Mucosa of stomach (tissue), 1 donor: ENCODE measurements at regions not wholly inside any gene's neighbourhood (a gene's known extent, or its start where the extent isn't known, plus 50 kb on each side); places are given as distances from the start of the nearest gene placed in this dataset.

Experiments used
- H3K27me3 ChIP-seq: one replicate; pipeline ENCODE4 v1.7.0; 2013; ENCODE audit warnings: mild to moderate bottlenecking, low read length; ENCODE audit not compliant: control insufficient read depth, insufficient read depth
- H3K36me3 ChIP-seq: one replicate; pipeline ENCODE4 v1.7.0; 2013; ENCODE audit warnings: low read length; ENCODE audit not compliant: control insufficient read depth, insufficient read depth
- H3K4me1 ChIP-seq: one replicate; pipeline ENCODE4 v1.7.0; 2013; ENCODE audit warnings: mild to moderate bottlenecking, low read length; ENCODE audit not compliant: control insufficient read depth, insufficient read depth
- H3K4me3 ChIP-seq: one replicate; pipeline ENCODE4 v1.7.0; 2013; ENCODE audit warnings: low read length
- H3K9ac ChIP-seq: one replicate; pipeline ENCODE4 v1.7.0; 2013; ENCODE audit warnings: mild to moderate bottlenecking, low read length, moderate library complexity
- H3K9me3 ChIP-seq: one replicate; pipeline ENCODE4 v1.7.0; 2013; ENCODE audit warnings: mild to moderate bottlenecking, low read length, moderate library complexity; ENCODE audit not compliant: control insufficient read depth
- donor health status: Pancreatic carcinoma.

DNA sequence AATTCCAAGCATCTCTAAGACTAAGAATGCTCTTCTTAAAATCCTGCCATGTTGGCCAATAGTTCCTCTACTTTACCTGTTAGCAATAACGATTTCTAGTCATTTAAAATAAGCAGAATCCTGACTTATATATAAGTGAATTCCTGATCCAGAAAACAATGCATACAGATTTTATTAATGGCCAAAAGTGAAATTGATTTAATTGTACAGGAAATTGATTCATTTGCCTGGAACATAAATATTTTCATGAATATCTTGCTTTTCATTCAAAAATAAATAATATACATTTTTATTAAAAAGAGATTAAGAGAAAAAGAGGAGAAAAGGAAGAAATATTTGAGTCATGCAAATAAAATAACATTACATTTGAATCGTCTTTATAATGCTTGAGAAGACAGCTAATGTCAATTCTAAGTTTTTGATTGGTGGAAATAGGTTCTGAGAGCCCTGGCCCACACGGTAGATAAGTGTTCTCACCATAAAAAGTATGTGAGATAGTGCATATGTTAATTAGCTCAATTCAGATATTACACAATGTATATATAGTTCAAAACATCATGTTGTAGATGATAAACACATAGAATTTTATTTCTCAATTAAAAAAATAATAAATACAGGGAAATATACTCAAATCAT, 323.2 kb upstream of the MIR17HG start:
- no peak overlapping the region for H3K9ac ChIP-seq
- no peaks in the 10 kb centered on the region for H3K27me3 ChIP-seq
- H3K36me3 ChIP-seq: no peaks in the 10 kb centered on the region
- peaks cover 6% of the 10 kb centered on the region for H3K4me1 ChIP-seq
- no peak overlapping the region for H3K4me3 ChIP-seq
- no peaks in the 10 kb centered on the region for H3K9me3 ChIP-seq

DNA sequence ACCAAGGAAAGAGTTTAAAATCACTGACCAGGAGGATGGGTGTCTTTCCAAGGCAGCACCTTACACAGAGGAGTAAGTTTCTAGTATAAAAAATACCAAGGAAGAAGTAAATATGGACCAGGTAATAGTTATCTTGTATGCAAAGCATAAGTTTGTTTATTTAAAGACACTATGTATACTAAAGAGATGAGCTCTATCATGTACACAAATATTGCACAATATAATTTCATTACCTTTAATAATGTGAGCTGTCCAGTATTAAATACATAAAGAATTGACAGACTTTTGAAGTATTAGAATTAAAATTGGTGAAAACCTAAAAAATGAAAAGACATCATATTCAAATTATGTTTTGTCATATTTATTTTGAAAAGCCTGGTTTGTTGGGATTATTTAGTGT, 322.0 kb upstream of the MIR17HG start:
- H3K4me3 ChIP-seq: no peak overlapping the region
- H3K9me3 ChIP-seq: no peaks in the 10 kb centered on the region
- no peaks in the 10 kb centered on the region for H3K27me3 ChIP-seq
- no peaks in the 10 kb centered on the region for H3K36me3 ChIP-seq
- no peak overlapping the region for H3K9ac ChIP-seq
- H3K4me1 ChIP-seq: no peaks in the 10 kb centered on the region

DNA sequence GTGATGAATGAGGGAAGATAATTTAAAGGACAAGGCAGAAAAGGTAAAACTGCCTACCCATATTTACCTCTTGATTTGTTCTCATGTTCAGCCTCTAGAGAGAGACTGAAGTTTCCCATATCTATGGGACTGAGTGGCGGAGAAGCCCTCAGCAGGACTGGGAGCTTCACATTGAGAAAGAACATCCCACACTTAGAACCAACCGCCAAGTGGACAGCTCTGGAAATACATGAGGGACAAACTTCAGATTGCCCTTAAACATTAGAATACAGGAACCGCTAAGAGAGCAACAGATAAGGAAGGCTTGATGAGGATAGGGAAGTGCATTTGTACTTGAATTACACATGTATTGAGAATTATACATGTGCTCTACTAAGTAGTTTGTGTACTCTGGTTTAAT, 316.0 kb upstream of the MIR17HG start:
- Histone ChIP-seq H3K4me3 (no peak overlapping the region), H3K9me3 (no peaks in the 10 kb centered on the region), H3K27me3 (no peaks in the 10 kb centered on the region), H3K36me3 (no peaks in the 10 kb centered on the region), H3K4me1 (no peaks in the 10 kb centered on the region), H3K9ac (no peak overlapping the region)

DNA sequence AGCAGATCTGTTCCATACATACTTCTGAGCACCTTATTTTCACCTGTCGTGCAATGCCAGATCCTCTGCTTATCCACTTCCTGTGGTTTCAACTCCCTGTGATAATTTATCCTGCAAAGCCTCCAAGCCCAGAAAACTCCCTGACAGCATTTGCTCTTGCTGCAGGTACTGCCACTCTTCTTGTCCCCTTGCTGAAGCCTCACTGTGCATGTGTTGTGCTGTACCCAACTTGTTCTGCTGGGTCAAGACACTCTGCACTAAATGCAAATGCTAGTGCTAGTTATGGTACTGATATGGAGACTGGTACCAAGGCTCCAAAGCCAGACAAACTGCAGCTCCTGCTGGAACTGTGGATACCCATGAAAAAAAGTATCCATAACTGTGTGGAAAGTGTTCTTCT, 315.4 kb upstream of the MIR17HG start:
- Histone ChIP-seq H3K9ac (no peak overlapping the region), H3K27me3 (no peaks in the 10 kb centered on the region), H3K9me3 (no peaks in the 10 kb centered on the region), H3K4me3 (no peak overlapping the region), H3K36me3 (no peaks in the 10 kb centered on the region), H3K4me1 (no peaks in the 10 kb centered on the region)

DNA sequence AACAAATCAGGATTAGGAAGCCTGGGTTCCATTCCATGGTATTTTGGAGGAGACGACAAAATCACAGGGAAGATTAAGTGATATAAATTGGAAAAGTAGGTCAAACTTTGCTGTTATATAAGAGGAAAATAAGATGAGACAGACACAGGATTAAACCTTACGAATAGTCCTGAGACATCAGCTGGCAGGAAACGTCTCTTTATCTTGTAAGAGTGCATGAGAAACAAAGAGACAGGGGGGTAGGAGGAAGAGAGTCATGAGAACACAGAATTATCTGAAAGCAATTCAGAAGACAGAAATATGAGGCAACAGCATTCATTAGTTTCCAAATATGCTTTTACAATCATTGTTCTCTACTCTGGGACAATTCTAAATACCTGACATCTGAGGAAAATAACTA, 310.6 kb upstream of the MIR17HG start:
- Histone ChIP-seq H3K9ac (no peak overlapping the region), H3K36me3 (no peaks in the 10 kb centered on the region), H3K4me3 (no peak overlapping the region), H3K4me1 (no peaks in the 10 kb centered on the region), H3K9me3 (no peaks in the 10 kb centered on the region), H3K27me3 (no peaks in the 10 kb centered on the region)

DNA sequence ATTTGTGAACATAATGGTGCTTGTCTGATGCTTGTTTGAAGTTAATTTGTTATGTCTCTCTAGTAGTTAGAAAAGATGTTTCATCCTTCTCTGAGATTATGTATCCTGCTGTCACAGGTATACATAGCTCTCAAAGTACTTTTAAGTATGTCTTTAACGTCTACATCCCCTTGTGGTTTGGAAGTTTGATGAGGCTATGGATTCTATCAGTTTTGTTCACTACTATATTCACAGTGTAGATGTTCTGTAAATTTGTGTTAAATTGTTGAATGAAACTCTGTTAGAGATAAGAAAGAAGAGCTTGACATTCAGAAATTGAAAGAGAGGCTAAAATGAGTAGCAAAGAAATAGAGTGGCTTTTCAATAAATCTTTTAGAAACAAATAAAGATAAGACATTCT, 304.6 kb upstream of the MIR17HG start:
- Histone ChIP-seq H3K36me3 (no peaks in the 10 kb centered on the region), H3K4me1 (no peaks in the 10 kb centered on the region), H3K9ac (no peak overlapping the region), H3K9me3 (no peaks in the 10 kb centered on the region), H3K4me3 (no peak overlapping the region), H3K27me3 (no peaks in the 10 kb centered on the region)

DNA sequence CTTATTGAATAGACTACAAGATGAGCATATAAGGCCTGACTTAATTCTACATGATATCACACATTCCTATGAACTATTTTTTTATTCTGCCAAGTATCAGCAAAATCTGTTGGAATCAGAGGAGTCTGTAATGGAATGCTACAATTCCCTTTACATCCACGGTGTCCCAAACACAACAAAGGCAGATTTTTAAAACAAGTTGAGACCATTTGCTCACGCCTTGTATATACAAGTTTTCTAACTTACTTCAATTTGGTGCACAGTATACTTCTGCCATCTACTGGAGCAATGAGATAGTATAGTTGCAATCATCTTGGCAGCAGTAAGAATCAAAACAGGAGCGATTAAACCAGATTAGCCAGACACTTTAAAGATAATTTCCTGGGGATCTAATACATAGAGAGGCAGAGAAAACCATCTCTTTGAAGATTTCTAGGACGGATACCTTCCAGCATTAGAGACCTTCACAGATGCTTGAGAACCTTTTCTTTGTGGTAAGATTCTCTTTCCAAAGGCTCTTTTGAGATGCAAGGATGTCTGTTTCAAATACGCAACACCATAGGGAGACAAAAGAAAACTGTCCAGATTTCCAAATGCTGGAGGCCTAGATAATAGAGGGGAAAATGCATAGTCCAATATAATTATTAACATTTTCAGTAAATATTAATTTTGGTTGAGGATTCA, 302.0 kb upstream of the MIR17HG start:
- Histone ChIP-seq H3K4me1 (no peaks in the 10 kb centered on the region), H3K36me3 (no peaks in the 10 kb centered on the region)

DNA sequence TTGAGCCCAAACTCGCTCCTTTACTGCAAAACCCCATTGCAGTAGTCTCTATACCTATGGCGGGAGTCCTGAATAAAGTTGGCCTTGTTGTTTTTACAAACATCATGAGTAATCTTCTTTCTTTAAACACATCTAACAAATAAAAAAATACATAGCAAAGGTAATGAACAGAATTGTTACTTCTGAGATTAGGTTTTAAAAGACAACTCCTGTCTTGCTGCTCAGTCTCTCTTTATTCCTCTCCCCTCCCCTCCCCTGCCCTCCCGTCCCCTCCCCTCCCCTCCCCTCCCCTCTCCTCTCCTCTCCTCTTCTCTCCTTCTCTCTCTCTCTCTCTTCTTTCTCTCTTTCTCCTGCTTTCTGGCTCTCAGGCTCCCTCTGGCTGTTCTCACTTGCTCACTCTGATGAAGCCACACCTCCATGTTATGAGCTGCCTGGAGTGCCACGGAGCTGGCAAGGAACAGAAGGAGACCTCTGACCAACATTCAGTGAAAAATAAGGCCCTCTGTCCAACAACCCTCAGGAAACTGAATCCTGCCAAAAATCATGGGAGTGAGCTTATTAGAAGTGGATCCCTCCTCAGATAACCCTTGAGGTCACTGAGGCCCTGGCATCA, 300.7 kb upstream of the MIR17HG start:
- no peaks in the 10 kb centered on the region for H3K4me1 ChIP-seq

More for the DNA sequence above, 302.0 kb upstream of the MIR17HG start:
- H3K4me3 ChIP-seq: no peak overlapping the region
- H3K9me3 ChIP-seq: no peaks in the 10 kb centered on the region
- H3K27me3 ChIP-seq: no peaks in the 10 kb centered on the region
- H3K9ac ChIP-seq: no peak overlapping the region

DNA sequence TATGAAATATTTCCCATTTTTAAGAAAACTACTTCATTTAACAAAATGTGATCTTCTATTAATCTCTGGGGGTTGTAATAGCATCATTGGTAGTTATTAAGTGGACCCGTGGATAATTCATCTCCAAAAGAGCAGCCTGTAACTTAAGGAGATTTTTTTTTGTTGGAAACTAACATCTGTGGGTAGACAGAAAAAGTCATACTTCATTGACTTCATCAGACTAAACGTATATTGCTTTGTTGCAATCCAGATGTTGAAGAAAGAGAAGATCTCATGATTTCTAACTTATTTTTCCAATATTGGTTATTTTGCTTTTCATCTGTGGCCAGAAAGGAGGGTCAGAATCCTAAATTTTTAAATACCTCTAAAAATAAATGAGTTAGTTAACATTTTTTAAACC, 296.5 kb upstream of the MIR17HG start:
- no peaks in the 10 kb centered on the region for H3K36me3 ChIP-seq
- no peak overlapping the region for H3K4me3 ChIP-seq
- no peak overlapping the region for H3K9ac ChIP-seq
- no peaks in the 10 kb centered on the region for H3K4me1 ChIP-seq
- H3K9me3 ChIP-seq: no peaks in the 10 kb centered on the region
- H3K27me3 ChIP-seq: no peaks in the 10 kb centered on the region

More for the DNA sequence above, 300.7 kb upstream of the MIR17HG start:
- Histone ChIP-seq H3K9me3 (no peaks in the 10 kb centered on the region), H3K36me3 (no peaks in the 10 kb centered on the region), H3K9ac (no peak overlapping the region), H3K4me3 (no peak overlapping the region), H3K27me3 (no peaks in the 10 kb centered on the region)

DNA sequence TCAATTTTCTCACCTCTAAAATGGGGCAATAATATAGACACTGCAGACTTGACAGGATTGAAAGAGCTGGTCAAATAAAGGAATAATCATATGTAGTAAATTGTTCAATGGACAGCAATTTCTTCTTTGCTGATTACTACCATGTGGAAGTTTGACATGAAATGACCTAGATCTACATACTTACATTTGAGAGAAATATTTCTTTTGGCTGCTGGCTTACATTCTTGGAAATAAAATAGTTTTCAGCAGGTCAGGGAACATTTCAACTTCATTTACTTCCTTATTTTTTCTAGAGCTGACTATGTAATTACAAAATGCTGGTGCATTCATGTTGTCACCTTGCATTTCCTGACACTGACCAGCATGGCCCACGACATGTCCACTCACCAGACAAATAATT, 294.6 kb upstream of the MIR17HG start:
- H3K27me3 ChIP-seq: no peaks in the 10 kb centered on the region
- no peaks in the 10 kb centered on the region for H3K9me3 ChIP-seq
- H3K9ac ChIP-seq: no peak overlapping the region
- H3K4me3 ChIP-seq: no peak overlapping the region
- H3K4me1 ChIP-seq: no peaks in the 10 kb centered on the region
- H3K36me3 ChIP-seq: no peaks in the 10 kb centered on the region

DNA sequence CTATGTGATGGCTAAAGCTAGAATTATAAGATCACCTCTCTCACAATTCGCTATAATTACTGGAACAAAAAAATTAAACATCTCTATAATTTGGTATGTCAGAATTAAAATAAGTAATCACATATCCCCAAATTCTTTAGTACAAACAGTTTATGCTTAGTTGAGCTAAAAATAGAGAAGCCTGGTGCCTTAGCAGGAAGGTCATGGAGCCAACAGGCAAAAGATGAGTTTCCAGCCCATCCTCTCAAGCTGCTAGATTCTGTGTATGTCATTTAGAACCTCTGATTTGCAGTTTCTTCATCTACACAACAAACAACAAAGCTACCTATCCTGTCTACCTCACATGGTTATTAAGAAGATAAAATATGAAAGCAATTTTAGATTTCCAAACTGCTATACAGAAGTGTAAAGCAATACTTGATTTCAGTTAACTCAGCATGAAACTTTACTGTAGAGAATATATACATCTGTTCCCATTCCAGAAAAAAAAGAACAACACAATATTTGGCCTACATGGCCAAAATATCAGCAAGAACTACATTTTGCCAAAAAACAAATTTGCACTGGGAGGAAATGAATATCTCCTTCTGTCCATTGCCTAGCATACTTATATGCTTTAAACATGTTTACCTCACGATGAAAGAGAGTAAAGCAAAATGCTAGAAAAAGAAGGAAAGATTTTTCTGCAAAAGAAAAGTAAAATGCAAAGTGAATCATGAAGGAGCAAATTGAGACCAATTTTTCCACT, 294.0 kb upstream of the MIR17HG start:
- no peak overlapping the region for H3K9ac ChIP-seq
- no peak overlapping the region for H3K4me3 ChIP-seq
- H3K9me3 ChIP-seq: no peaks in the 10 kb centered on the region
- no peaks in the 10 kb centered on the region for H3K27me3 ChIP-seq
- H3K4me1 ChIP-seq: no peaks in the 10 kb centered on the region
- H3K36me3 ChIP-seq: no peaks in the 10 kb centered on the region

DNA sequence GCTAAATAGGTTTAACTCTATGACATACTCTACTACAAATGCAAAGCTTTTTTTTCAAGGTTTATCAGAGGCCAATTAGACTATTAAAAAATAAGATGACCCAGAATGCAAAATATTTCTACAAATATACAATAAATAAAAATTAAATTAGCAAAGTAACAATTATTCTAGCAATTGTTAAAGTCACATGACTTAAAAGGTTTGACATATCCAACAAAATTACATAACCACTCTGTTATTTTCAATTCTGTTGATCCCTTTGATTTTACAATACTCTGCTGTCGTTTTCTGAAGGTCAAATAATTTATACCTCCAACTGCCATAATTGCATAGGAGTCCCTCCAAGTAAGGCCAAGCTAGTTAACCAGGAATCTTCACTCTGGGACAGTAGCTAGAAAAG, 292.6 kb upstream of the MIR17HG start:
- no peak overlapping the region for H3K4me3 ChIP-seq
- no peak overlapping the region for H3K9ac ChIP-seq
- H3K36me3 ChIP-seq: no peaks in the 10 kb centered on the region
- H3K9me3 ChIP-seq: no peaks in the 10 kb centered on the region
- H3K27me3 ChIP-seq: no peaks in the 10 kb centered on the region
- no peaks in the 10 kb centered on the region for H3K4me1 ChIP-seq
